H1 (cell line): ENCODE measurements at regions not wholly inside any gene's neighbourhood (a gene's known extent, or its start where the extent isn't known, plus 50 kb on each side); places are given as distances from the start of the nearest gene placed in this dataset.

ENCODE experiments used
- CTCF ChIA-PET: fragments of 300-600 bp; sonication (Branson Sonifier 250); formaldehyde crosslinking; loops from one replicate; lab custom pipeline; 2021; ENCODE audit not compliant: partially characterized antibody; lab: Charles Lee
- POLR2A ChIA-PET: fragments of 300-600 bp; sonication (Branson Sonifier 250); formaldehyde crosslinking; loops from one replicate; lab custom pipeline; 2021; ENCODE audit warnings: inconsistent platforms; ENCODE audit not compliant: partially characterized antibody; lab: Charles Lee
- DNase-seq, 2 experiments: peaks; one replicate each; pipeline versions ENCODE4 v3.0.0 to v3.0.0-alpha.2; 2010 to 2022; ENCODE audit warnings: low spot score in 2 of 2, low read depth in 1 of 2, mixed read lengths in 1 of 2
- FAIRE-seq: peaks from 2 replicates; lab custom pipeline; 2011; peaks lifted over from hg19 to GRCh38; lab: Jason Lieb, UNC
- H2AFZ ChIP-seq: 2 replicates; pipeline ENCODE4 v1.8.1; 2012; ENCODE audit warnings: low read length, inconsistent platforms
- H2AK5ac ChIP-seq: 2 replicates; pipeline ENCODE4 v1.6.1; 2013; ENCODE audit warnings: low read depth, low read length
- H2BK120ac ChIP-seq: replicated peaks from 2 replicates; pipeline ENCODE3; 2013; ENCODE audit warnings: low read depth, low read length, inconsistent platforms
- H2BK12ac ChIP-seq: 2 replicates; pipeline ENCODE4 v1.6.1; 2013; ENCODE audit warnings: low read depth, low read length
- H2BK15ac ChIP-seq: 2 replicates; pipeline ENCODE4 v1.6.1; 2013; ENCODE audit warnings: low read length
- H2BK20ac ChIP-seq: 2 replicates; pipeline ENCODE4 v1.6.1; 2013; ENCODE audit warnings: low read length
- H2BK5ac ChIP-seq: 2 replicates; pipeline ENCODE4 v1.6.1; 2013; ENCODE audit warnings: low read depth, low read length
- H3K14ac ChIP-seq: 2 replicates; pipeline ENCODE4 v1.6.1; 2013; ENCODE audit warnings: inconsistent platforms; ENCODE audit not compliant: insufficient read length
- H3K18ac ChIP-seq: 2 replicates; pipeline ENCODE4 v1.6.1; 2013; ENCODE audit warnings: low read length; ENCODE audit errors: extremely low read depth
- H3K23ac ChIP-seq: 2 replicates; pipeline ENCODE4 v1.6.1; 2013; ENCODE audit warnings: inconsistent platforms; ENCODE audit not compliant: insufficient read length
- H3K23me2 ChIP-seq: 2 replicates; pipeline ENCODE4 v1.6.1; 2013; ENCODE audit warnings: low read depth, low read length
- H3K27ac ChIP-seq: 2 replicates; pipeline ENCODE4 v1.6.1; 2011; ENCODE audit warnings: low read depth, low read length, inconsistent platforms
- H3K27me3 ChIP-seq, 4 experiments: replicated peaks in 1 of 4; 1 replicate in 1 of 4; 2 replicates in 3 of 4; pipeline versions ENCODE4 v1.6.1 to v1.8.1; 2011 to 2013; ENCODE audit warnings: low read length in 3 of 4, mild to moderate bottlenecking in 3 of 4, inconsistent platforms in 2 of 4, mixed read lengths in 2 of 4, moderate library complexity in 1 of 4; ENCODE audit not compliant: control insufficient read depth in 3 of 4, insufficient read depth in 3 of 4; ENCODE audit errors: extremely low read depth in 1 of 4
- H3K36me3 ChIP-seq, 4 experiments: 2 replicates each; pipeline versions ENCODE4 v1.6.1 to v1.8.1; 2011 to 2013; ENCODE audit warnings: mild to moderate bottlenecking in 4 of 4, low read length in 3 of 4, moderate library complexity in 2 of 4, control low read depth in 1 of 4, inconsistent platforms in 1 of 4; ENCODE audit not compliant: insufficient read depth in 4 of 4, control insufficient read depth in 2 of 4
- H3K4ac ChIP-seq: replicated peaks from 2 replicates; pipeline ENCODE3; 2013; ENCODE audit warnings: low read length, low read depth, mixed read lengths, inconsistent platforms; ENCODE audit not compliant: insufficient read length
- H3K4me1 ChIP-seq, 4 experiments: replicated peaks in 1 of 4; 1 replicate in 1 of 4; 2 replicates in 3 of 4; pipeline versions ENCODE4 v1.6.1 to v1.8.1; 2011 to 2013; ENCODE audit warnings: low read length in 3 of 4, inconsistent platforms in 2 of 4, mixed read lengths in 1 of 4; ENCODE audit not compliant: insufficient read depth in 4 of 4, control insufficient read depth in 3 of 4
- H3K4me2 ChIP-seq, 2 experiments: 2 replicates each; pipeline versions ENCODE4 v1.6.1 to v1.8.1; 2011 to 2013; ENCODE audit warnings: low read depth in 2 of 2, low read length in 2 of 2, control low read depth in 1 of 2, inconsistent platforms in 1 of 2, mild to moderate bottlenecking in 1 of 2; ENCODE audit not compliant: insufficient read depth in 1 of 2
- H3K4me3 ChIP-seq, 4 experiments: fragments of 200-600, 300-600 bp in 1 of 4; sonication (generic), shearing (Covaris generic), sonication (Bioruptor Twin) in 1 of 4; 2 replicates each; pipeline versions ENCODE4 v1.5.1 to v1.8.1; 2011 to 2016; ENCODE audit warnings: low read length in 4 of 4, low read depth in 3 of 4, control low read depth in 2 of 4, inconsistent platforms in 2 of 4, mild to moderate bottlenecking in 2 of 4, mixed read lengths in 1 of 4, moderate library complexity in 1 of 4; ENCODE audit not compliant: insufficient read depth in 2 of 4; ENCODE audit errors: extremely low read depth in 1 of 4
- H3K56ac ChIP-seq: replicated peaks from 2 replicates; pipeline ENCODE3; 2013; ENCODE audit warnings: low read depth, mild to moderate bottlenecking, mixed read lengths, low read length, inconsistent platforms; ENCODE audit not compliant: insufficient read length
- H3K79me1 ChIP-seq: 2 replicates; pipeline ENCODE4 v1.6.1; 2013; ENCODE audit warnings: low read depth, low read length, control low read depth
- H3K79me2 ChIP-seq, 2 experiments: 2 replicates each; pipeline versions ENCODE4 v1.6.1 to v1.8.1; 2012 to 2013; ENCODE audit warnings: low read length in 2 of 2, mild to moderate bottlenecking in 2 of 2, inconsistent platforms in 1 of 2; ENCODE audit not compliant: insufficient read depth in 2 of 2, control insufficient read depth in 1 of 2
- H3K9ac ChIP-seq, 4 experiments: replicated peaks in 1 of 4; 1 replicate in 1 of 4; 2 replicates in 3 of 4; pipeline versions ENCODE4 v1.6.1 to v1.8.1; 2011 to 2013; ENCODE audit warnings: low read depth in 3 of 4, low read length in 3 of 4, control low read depth in 2 of 4, mild to moderate bottlenecking in 2 of 4, moderate library complexity in 2 of 4, inconsistent platforms in 1 of 4; ENCODE audit errors: extremely low read depth in 1 of 4
- H3K9me3 ChIP-seq, 2 experiments: 2 replicates each; pipeline versions ENCODE4 v1.6.1 to v1.8.1; 2012 to 2013; ENCODE audit warnings: mild to moderate bottlenecking in 2 of 2, moderate library complexity in 2 of 2, control low read depth in 1 of 2, inconsistent platforms in 1 of 2, low read depth in 1 of 2, low read length in 1 of 2, mixed read lengths in 1 of 2; ENCODE audit not compliant: insufficient read depth in 2 of 2
- H4K20me1 ChIP-seq, 2 experiments: replicated peaks in 1 of 2; 2 replicates each; pipeline versions ENCODE3 to v1.8.1; 2011 to 2013; ENCODE audit warnings: inconsistent platforms in 2 of 2, low read length in 2 of 2, mild to moderate bottlenecking in 1 of 2; ENCODE audit not compliant: insufficient read depth in 2 of 2, control insufficient read depth in 1 of 2
- H4K5ac ChIP-seq: 2 replicates; pipeline ENCODE4 v1.6.1; 2013; ENCODE audit warnings: low read length, low read depth, mixed read lengths, inconsistent platforms; ENCODE audit not compliant: insufficient read length
- H4K8ac ChIP-seq: 2 replicates; pipeline ENCODE4 v1.8.0; 2013; ENCODE audit warnings: mild to moderate bottlenecking, moderate library complexity, low read length, inconsistent platforms; ENCODE audit not compliant: insufficient read depth; ENCODE audit errors: extremely low read depth
- H4K91ac ChIP-seq: replicated peaks from 2 replicates; pipeline ENCODE3; 2013; ENCODE audit warnings: low read length, mixed read lengths, inconsistent platforms; ENCODE audit not compliant: insufficient read length
- ATF3 ChIP-seq: IDR thresholded peaks from 2 replicates; pipeline ENCODE4 v1.6.1; 2011; ENCODE audit warnings: low read depth, mild to moderate bottlenecking, low read length; ENCODE audit not compliant: insufficient read depth
- BCL11A ChIP-seq, 2 experiments: IDR thresholded peaks; one replicate each; pipeline ENCODE4 v1.6.1; 2011; ENCODE audit warnings: low read depth in 2 of 2, low read length in 2 of 2, mild to moderate bottlenecking in 2 of 2
- EGR1 ChIP-seq: IDR thresholded peaks from 2 replicates; pipeline ENCODE4 v1.6.1; 2011; ENCODE audit warnings: low read depth, low read length, borderline replicate concordance
- KDM5A ChIP-seq: fragments of 200-600 bp; IDR thresholded peaks from 2 replicates; pipeline ENCODE4 v1.7.1; 2012; ENCODE audit warnings: mild to moderate bottlenecking, low read length, inconsistent platforms, mixed read lengths
- MAFK ChIP-seq: IDR thresholded peaks from 2 replicates; pipeline ENCODE4 v1.6.1; 2012; ENCODE audit warnings: low read depth, mild to moderate bottlenecking, improper control_type of control experiment, low read length
- MAX ChIP-seq: IDR thresholded peaks from 2 replicates; pipeline ENCODE4 v1.6.1; 2012; ENCODE audit warnings: inconsistent platforms
- NRF1 ChIP-seq: IDR thresholded peaks from 2 replicates; pipeline ENCODE4 v1.6.1; 2011; ENCODE audit warnings: mild to moderate bottlenecking, low read depth, low read length, improper control_type of control experiment
- POU5F1 ChIP-seq: IDR thresholded peaks from 2 replicates; pipeline ENCODE4 v1.6.1; 2011; ENCODE audit warnings: low read depth, mild to moderate bottlenecking, low read length, moderate library complexity
- RNF2 ChIP-seq: fragments of 200-900, 300-1000 bp; sonication (generic); IDR thresholded peaks from 2 replicates; pipeline ENCODE4 v1.7.1; 2016; ENCODE audit warnings: borderline replicate concordance, low read depth, mild to moderate bottlenecking, antibody characterized with exemption, low read length; ENCODE audit not compliant: poor library complexity, severe bottlenecking; ENCODE audit errors: missing control alignments
- SIRT6 ChIP-seq: IDR thresholded peaks from one replicate; pipeline ENCODE4 v1.7.1; 2012; ENCODE audit warnings: low read length, inconsistent platforms
- SP1 ChIP-seq: IDR thresholded peaks from 2 replicates; pipeline ENCODE4 v1.6.1; 2011; ENCODE audit warnings: low read depth, low read length
- SUZ12 ChIP-seq: fragments of 200-600 bp; sonication (generic); IDR thresholded peaks from 2 replicates; pipeline ENCODE4 v1.6.1; 2012; ENCODE audit warnings: mild to moderate bottlenecking, inconsistent platforms, low read length, moderate library complexity, mixed read lengths
- TBP ChIP-seq: IDR thresholded peaks from 2 replicates; pipeline ENCODE4 v1.6.1; 2011; ENCODE audit warnings: low read depth, low read length, improper control_type of control experiment
- YY1 ChIP-seq: IDR thresholded peaks from 2 replicates; pipeline ENCODE4 v1.6.1; 2011; ENCODE audit warnings: low read depth, mild to moderate bottlenecking, low read length
- WGBS, 2 experiments: shearing (Covaris generic) in 1 of 2; methylation state at CpG; one replicate each; pipeline versions ENCODE4 v1.1.6 to v1.1.7; 2013 to 2015; ENCODE audit warnings: low lambda C conversion rate in 2 of 2, mixed read lengths in 2 of 2, inconsistent platforms in 1 of 2, low coverage in 1 of 2, missing lambda C conversion rate in 1 of 2; ENCODE audit not compliant: insufficient replicate concordance in 2 of 2, insufficient coverage in 1 of 2, insufficient read length in 1 of 2; ENCODE audit errors: extremely low coverage in 1 of 2, missing lambda C conversion rate in 1 of 2; 5-methylcytosine and 5-hydroxymethylcytosine counted together

- no peak overlapping the region for H3K27ac ChIP-seq
- ChIA-PET CTCF (no interaction called here), POLR2A (interaction anchor here (0.6 kb wide), 1 partner anchor 91 kb away, joined by 4 read pairs; no protein-coding TSS in a partner anchor)
- H2BK20ac ChIP-seq = no peak overlapping the region
- H3K9me3 ChIP-seq = 0 out of 4 replicates have a peak, but pooled peaks cover 0 to 2% of the 10 kb centered on the region in 2 experiments
- no peaks in the 10 kb centered on the region; the same call in 1 of the 2 replicates for H3K79me1 ChIP-seq
- DNase-seq (no peak), FAIRE-seq (no peak)
- H3K4me3 ChIP-seq = no peak overlapping the region
- H2BK12ac ChIP-seq = no peak overlapping the region
- H3K79me2 ChIP-seq = no peaks in the 10 kb centered on the region
- H3K23ac ChIP-seq = no peak overlapping the region
- H3K4me1 ChIP-seq = peaks cover 0 to 7% (median 1%) of the 10 kb centered on the region in 4 experiments; a peak in 3 of 7 replicates
- H2BK5ac ChIP-seq = no peak overlapping the region
- H4K5ac ChIP-seq = no peak overlapping the region
- H3K27me3 ChIP-seq = no peaks in the 10 kb centered on the region
- no peak overlapping the region for H2AFZ ChIP-seq
- H3K18ac ChIP-seq = no peak overlapping the region; the same call in 1 of the 2 replicates
- no peak overlapping the region for H3K9ac ChIP-seq
- H3K14ac ChIP-seq = no peak overlapping the region
- no peaks in the 10 kb centered on the region; the same call in 1 of the 2 replicates for H3K23me2 ChIP-seq
- no peak overlapping the region for H3K4me2 ChIP-seq
- H3K56ac ChIP-seq = no peak overlapping the region
- no peak overlapping the region for H4K8ac ChIP-seq
- H3K4ac ChIP-seq = no peak overlapping the region
- H2BK120ac ChIP-seq = no peak overlapping the region
- H4K91ac ChIP-seq = no peak overlapping the region
- WGBS, 2 experiments = 37% methylated on average over 1 of the region's 1 CpG; no CpG with 5 or more reads in 1 of the 2 experiments
- H2BK15ac ChIP-seq = no peak overlapping the region
- peaks cover 0 to 1% of the 10 kb centered on the region in 2 experiments for H4K20me1 ChIP-seq
- no peaks in the 10 kb centered on the region for H3K36me3 ChIP-seq
- no peak overlapping the region for H2AK5ac ChIP-seq
- TF ChIP-seq RNF2 (no peak), EGR1 (0 out of 2 replicates have a peak, but pooled peaks have one; percentile 23), SIRT6 (no peak), BCL11A (IDR thresholded peaks at IDR 0.05; ENCODE audit: low read depth in 2 of 2, low read length in 2 of 2) (no peak), POU5F1 (no peak), TBP (no peak), YY1 (no peak), SP1 (no peak), SUZ12 (no peak), MAFK (peak; percentile 44; the same call in 1 of the 2 replicates), ATF3 (no peak), NRF1 (no peak), KDM5A (no peak), MAX (no peak)
These were observed 84.0 kb upstream of the CTSC start for GRCh38 chr11:88421530-88421929.
